Body of pancreas (tissue), 4 donors: ENCODE measurements at regions not wholly inside any gene's neighbourhood (a gene's known extent, or its start where the extent isn't known, plus 50 kb on each side); places are given as distances from the start of the nearest gene placed in this dataset.

ENCODE experiments used
- ATAC-seq: fragments of 150-250 bp; one replicate; pipeline ENCODE4 v1.9.1; 2016
- DNase-seq, 4 donors: peaks; one replicate each; pipeline ENCODE4 v3.0.0-alpha.2; 2019
- H3K27ac ChIP-seq, 4 donors: fragments of 200-600 bp; sonication (generic); 1 replicate in 3 of 4; 2 replicates in 1 of 4; pipeline versions ENCODE4 v1.5.1 to v1.6.1; 2016 to 2019; ENCODE audit warnings: mild to moderate bottlenecking in 1 of 4, mixed read lengths in 1 of 4, moderate library complexity in 1 of 4
- H3K27me3 ChIP-seq, 2 donors: fragments of 200-600 bp; sonication (generic); one replicate each; pipeline ENCODE4 v1.6.0; 2016; ENCODE audit warnings: mild to moderate bottlenecking in 1 of 2
- H3K36me3 ChIP-seq, 2 donors: fragments of 200-600 bp; sonication (generic); replicated peaks in 1 of 2; 2 replicates each; pipeline ENCODE4 v1.5.1; 2016; ENCODE audit warnings: low read depth in 2 of 2; ENCODE audit not compliant: insufficient read depth in 1 of 2
- H3K4me1 ChIP-seq: fragments of 200-600 bp; sonication (generic); one replicate; pipeline ENCODE4 v1.6.0; 2016
- H3K4me3 ChIP-seq, 2 donors: fragments of 200-600 bp; sonication (generic); 1 replicate in 1 of 2; 2 replicates in 1 of 2; pipeline ENCODE4 v1.5.1; 2016 to 2019
- H3K9me3 ChIP-seq, 3 donors: fragments of 200-600 bp; sonication (generic); 1 replicate in 2 of 3; 2 replicates in 1 of 3; pipeline ENCODE4 v1.5.1; 2016
- POLR2A ChIP-seq, 3 donors: fragments of 450-650 bp; IDR thresholded peaks; one replicate each; pipeline ENCODE4 v1.6.1; 2016; ENCODE audit warnings: antibody characterized with exemption in 3 of 3, mild to moderate bottlenecking in 2 of 3
- WGBS, 2 donors: methylation state at CpG; one replicate each; pipeline ENCODE4 v1.1.5; 2017; 5-methylcytosine and 5-hydroxymethylcytosine counted together
- intact Hi-C: fragments of 100-400 bp; cut with DNase I; formaldehyde crosslinking; loops from one replicate; pipeline ENCODE4 v1.15.1; 2023
- TF ChIP-seq, protein P1 (sequence below), 7 experiments: fragments of 450-650 bp in 4 of 7; fragments of 200-600 bp in 3 of 7; sonication (generic) in 3 of 7; IDR thresholded peaks; one replicate each; pipeline ENCODE4 v1.5.1; 2016 to 2019; ENCODE audit warnings: antibody characterized with exemption in 7 of 7

DNA sequence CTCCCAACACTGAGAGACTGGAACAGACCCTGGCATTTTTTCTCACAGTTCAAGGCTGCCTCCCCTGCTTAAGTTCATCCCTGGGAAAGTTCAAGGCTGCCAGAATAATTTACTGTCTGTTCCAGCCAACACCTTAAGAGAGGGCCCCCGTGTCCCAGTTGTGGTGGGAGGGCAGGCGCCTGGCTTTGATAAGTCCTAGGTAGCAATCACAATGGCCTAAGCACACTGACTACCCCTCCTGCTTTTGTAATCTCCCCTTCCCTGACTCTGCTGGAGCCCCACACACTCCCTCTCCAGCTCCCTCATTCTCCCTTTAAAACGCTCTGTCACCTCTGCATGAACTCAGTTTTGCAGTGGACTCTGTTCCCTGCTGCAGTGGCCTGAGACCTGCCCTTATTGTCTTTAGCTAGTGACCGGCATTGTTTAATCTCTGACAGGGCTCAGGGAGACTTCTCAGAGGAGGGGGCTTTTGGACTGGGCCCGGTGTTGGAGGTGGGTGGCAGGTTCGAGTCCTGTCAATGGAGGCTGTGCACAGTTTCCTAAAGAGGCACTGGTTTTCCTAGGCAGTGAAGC is 507.2 kb downstream of the TBC1D22A start:
- Histone ChIP-seq H3K36me3 (no peaks in the 10 kb centered on the region), H3K27ac (no peak overlapping the region), H3K4me1 (peaks cover 5% of the 10 kb centered on the region), H3K27me3 (no peaks in the 10 kb centered on the region), H3K9me3 (peaks cover 0 to 5% (median 0%) of the 10 kb centered on the region in 3 donors), H3K4me3 (no peak overlapping the region)
- no peak for DNase-seq
- TF ChIP-seq, protein P1, sequence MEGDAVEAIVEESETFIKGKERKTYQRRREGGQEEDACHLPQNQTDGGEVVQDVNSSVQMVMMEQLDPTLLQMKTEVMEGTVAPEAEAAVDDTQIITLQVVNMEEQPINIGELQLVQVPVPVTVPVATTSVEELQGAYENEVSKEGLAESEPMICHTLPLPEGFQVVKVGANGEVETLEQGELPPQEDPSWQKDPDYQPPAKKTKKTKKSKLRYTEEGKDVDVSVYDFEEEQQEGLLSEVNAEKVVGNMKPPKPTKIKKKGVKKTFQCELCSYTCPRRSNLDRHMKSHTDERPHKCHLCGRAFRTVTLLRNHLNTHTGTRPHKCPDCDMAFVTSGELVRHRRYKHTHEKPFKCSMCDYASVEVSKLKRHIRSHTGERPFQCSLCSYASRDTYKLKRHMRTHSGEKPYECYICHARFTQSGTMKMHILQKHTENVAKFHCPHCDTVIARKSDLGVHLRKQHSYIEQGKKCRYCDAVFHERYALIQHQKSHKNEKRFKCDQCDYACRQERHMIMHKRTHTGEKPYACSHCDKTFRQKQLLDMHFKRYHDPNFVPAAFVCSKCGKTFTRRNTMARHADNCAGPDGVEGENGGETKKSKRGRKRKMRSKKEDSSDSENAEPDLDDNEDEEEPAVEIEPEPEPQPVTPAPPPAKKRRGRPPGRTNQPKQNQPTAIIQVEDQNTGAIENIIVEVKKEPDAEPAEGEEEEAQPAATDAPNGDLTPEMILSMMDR (IDR thresholded peaks at IDR 0.05): no peak
- TF ChIP-seq POLR2A (IDR thresholded peaks at IDR 0.05): no peak
- no peak for ATAC-seq
- intact Hi-C loops: no loop called here
- 66 to 68% methylated on average over 6 of the region's 6 CpGs for WGBS, 2 donors

DNA sequence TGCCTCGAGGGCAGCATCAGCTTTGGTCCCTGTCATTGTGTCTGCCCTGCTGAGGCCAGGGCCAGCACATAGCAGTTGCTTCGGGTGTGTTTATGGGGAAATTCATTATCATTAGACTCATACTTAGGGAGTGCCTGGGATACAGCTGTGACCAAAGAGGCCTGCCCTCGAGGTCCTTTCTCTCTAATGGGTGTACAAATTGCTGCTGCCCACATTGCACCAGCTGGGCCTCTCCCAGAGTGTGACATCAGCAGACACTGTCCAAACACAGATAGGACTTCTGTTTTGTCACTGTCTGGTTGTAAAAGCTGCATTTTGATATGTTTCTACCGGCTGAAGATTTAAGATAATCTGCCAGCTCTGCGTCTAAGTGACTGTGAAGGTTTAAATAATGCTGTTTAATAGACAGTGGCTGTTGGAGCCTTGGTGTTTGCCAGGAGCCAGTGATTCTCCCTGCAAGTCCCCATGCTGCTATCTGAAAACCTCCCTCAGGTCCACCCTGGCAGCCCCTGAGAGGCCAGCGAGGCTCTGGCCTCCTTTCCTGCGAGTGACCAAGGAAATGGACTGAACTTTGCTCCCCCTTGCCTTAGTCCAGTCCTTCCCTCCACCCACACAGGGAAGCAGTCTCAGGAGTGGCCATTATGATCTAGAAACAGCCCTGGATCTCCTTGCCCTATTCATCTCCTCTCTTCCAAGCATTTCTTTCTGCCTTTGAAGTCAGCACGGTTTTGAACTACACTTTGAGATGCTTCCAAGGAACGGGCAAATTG is 505.2 kb downstream of the TBC1D22A start:
- Histone ChIP-seq H3K27ac (no peak overlapping the region), H3K4me3 (no peak overlapping the region), H3K36me3 (no peaks in the 10 kb centered on the region), H3K9me3 (peaks cover 0 to 5% (median 0%) of the 10 kb centered on the region in 3 donors), H3K27me3 (no peaks in the 10 kb centered on the region), H3K4me1 (peaks cover 5% of the 10 kb centered on the region)
- DNase-seq (peak in 3 of 4 donors; percentile 20 to 31 (median 25)), ATAC-seq (peak; percentile 52)
- WGBS, 2 donors: 48 to 60% methylated on average over 8 to 9 of the region's 9 CpGs
- intact Hi-C loops: no loop called here
- TF ChIP-seq, protein P1 (IDR thresholded peaks at IDR 0.05): no peak
- no peak for TF ChIP-seq POLR2A (IDR thresholded peaks at IDR 0.05)

DNA sequence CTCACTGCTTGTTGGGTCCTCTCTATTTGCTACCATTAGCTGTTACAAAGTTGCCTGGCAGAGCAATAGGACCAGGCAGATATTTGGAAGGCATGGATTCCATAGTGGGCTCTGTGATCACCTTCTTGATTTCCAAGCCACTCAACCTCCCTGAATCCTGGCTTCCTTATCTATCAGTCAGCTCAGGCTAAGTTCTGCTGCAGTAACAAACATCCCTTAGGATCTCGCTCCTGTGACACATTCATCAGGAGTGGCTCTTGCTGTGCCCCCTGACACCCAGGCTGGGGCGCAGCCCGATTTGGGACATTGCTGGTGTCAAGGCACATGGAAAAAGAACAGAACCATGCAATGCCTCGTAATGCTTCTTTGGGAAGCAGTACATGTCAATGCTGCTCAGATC is 503.9 kb downstream of the TBC1D22A start:
- Histone ChIP-seq H3K36me3 (no peaks in the 10 kb centered on the region), H3K4me3 (no peak overlapping the region), H3K27ac (no peak overlapping the region), H3K27me3 (no peaks in the 10 kb centered on the region), H3K9me3 (peaks cover 0 to 5% (median 0%) of the 10 kb centered on the region in 3 donors), H3K4me1 (peaks cover 5% of the 10 kb centered on the region)
- DNase-seq: no peak
- ATAC-seq: no peak
- intact Hi-C loops: no loop called here
- WGBS, 2 donors: 74 to 94% methylated on average over 4 of the region's 4 CpGs
- no peak for TF ChIP-seq POLR2A (IDR thresholded peaks at IDR 0.05)
- TF ChIP-seq, protein P1 (IDR thresholded peaks at IDR 0.05): no peak

DNA sequence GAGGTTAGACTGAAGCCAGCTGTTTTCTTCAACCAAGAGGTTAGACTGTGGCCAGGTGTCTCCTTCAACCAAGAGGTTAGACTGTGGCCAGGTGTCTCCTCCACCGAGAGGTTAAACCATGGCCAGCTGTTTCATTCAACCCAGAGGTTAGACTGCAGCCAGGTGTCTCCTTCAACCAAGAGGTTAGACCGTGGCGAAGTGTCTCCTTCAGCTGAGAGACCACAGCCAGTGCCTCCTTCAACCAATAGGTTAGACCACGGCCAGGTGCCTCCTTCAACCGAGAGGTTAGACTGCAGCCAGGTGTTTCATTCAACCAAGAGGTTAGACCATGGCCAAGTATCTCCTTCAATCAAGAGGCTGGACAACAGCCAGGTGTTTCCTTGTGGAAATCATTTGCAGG is 498.1 kb downstream of the TBC1D22A start:
- Histone ChIP-seq H3K9me3 (no peaks in the 10 kb centered on the region), H3K4me3 (no peak overlapping the region), H3K27me3 (no peaks in the 10 kb centered on the region), H3K36me3 (no peaks in the 10 kb centered on the region), H3K4me1 (no peaks in the 10 kb centered on the region), H3K27ac (no peak overlapping the region)
- DNase-seq (no peak), ATAC-seq (no peak)
- WGBS, 2 donors: 39% methylated on average over 3 of the region's 5 CpGs; no CpG with 5 or more reads in 1 of the 2 donors
- intact Hi-C loops: no loop called here
- TF ChIP-seq, protein P1 (IDR thresholded peaks at IDR 0.05): no peak
- no peak for TF ChIP-seq POLR2A (IDR thresholded peaks at IDR 0.05)
